ENCODE measurements at regions not wholly inside any gene's neighbourhood (a gene's known extent, or its start where the extent isn't known, plus 50 kb on each side); places are given as distances from the start of the nearest gene placed in this dataset.

- 5% methylated on average over 27 of the region's 33 CpGs for WGBS (ENCODE audit: insufficient coverage, low coverage, missing lambda C conversion rate)
- ChIA-PET CTCF (ENCODE audit: low intra/inter-chr PET ratio) (no interaction called here), POLR2A (no interaction called here)
- Histone ChIP-seq H3K9me1 (ENCODE audit: control insufficient read depth, insufficient read depth, low read length) (no peaks in the 10 kb centered on the region), H3K36me3 (ENCODE audit: control insufficient read depth, insufficient read depth, low read length) (no peaks in the 10 kb centered on the region), H3K4me3 (no peak overlapping the region), H3K4me1 (replicated peaks in 1 of 2; ENCODE audit: control insufficient read depth in 2 of 2, insufficient read depth in 2 of 2, low read length in 2 of 2) (no peaks in the 10 kb centered on the region), H3K9ac (ENCODE audit: insufficient read depth in 1 of 2, low read depth in 2 of 2, low read length in 2 of 2) (no peak overlapping the region), H3K4me2 (ENCODE audit: insufficient read depth, low read length) (no peak overlapping the region), H4K20me1 (replicated peaks; ENCODE audit: control insufficient read depth, insufficient read depth, low read length) (no peaks in the 10 kb centered on the region), H3K9me3 (replicated peaks; ENCODE audit: control insufficient read depth, insufficient read depth, low read depth, low read length) (no peaks in the 10 kb centered on the region), H3K27me3 (ENCODE audit: control insufficient read depth in 2 of 2, insufficient read depth in 2 of 2, low read length in 2 of 2) (no peaks in the 10 kb centered on the region), H3K27ac (ENCODE audit: extremely low read depth, low read depth, low read length) (no peak overlapping the region), H2AFZ (ENCODE audit: low read depth, low read length) (no peak overlapping the region), H3K79me2 (ENCODE audit: control insufficient read depth, insufficient read depth, low read length) (no peaks in the 10 kb centered on the region)
- DNase-seq (ENCODE audit: extremely low read depth in 1 of 4, low spot score in 3 of 4) (no peak), FAIRE-seq (no peak), ATAC-seq (no peak)
- no TSS peak for BruUV-seq (replicated peaks)
- intact Hi-C loops (cut with micrococcal nuclease) = no loop called here
- TF ChIP-seq ZKSCAN3 (CRISPR knock-in tag; IDR thresholded peaks at IDR 0.05) = no peak
- in situ Hi-C loops (cut with MboI) = no loop called here
Observed at GRCh38 chr1:191025896-191026642, 548.4 kb upstream of the BRINP3 start.

GRCh38 chr1:191026828-191027227 is 549.2 kb upstream of the BRINP3 start:
- Histone ChIP-seq H3K9ac (ENCODE audit: insufficient read depth in 1 of 2, low read depth in 2 of 2, low read length in 2 of 2) (no peak overlapping the region), H3K4me3 (no peak overlapping the region), H3K4me2 (ENCODE audit: insufficient read depth, low read length) (no peak overlapping the region), H4K20me1 (replicated peaks; ENCODE audit: control insufficient read depth, insufficient read depth, low read length) (no peaks in the 10 kb centered on the region), H2AFZ (ENCODE audit: low read depth, low read length) (no peak overlapping the region), H3K27ac (ENCODE audit: extremely low read depth, low read depth, low read length) (no peak overlapping the region), H3K27me3 (ENCODE audit: control insufficient read depth in 2 of 2, insufficient read depth in 2 of 2, low read length in 2 of 2) (no peaks in the 10 kb centered on the region), H3K79me2 (ENCODE audit: control insufficient read depth, insufficient read depth, low read length) (no peaks in the 10 kb centered on the region), H3K9me1 (ENCODE audit: control insufficient read depth, insufficient read depth, low read length) (no peaks in the 10 kb centered on the region), H3K9me3 (replicated peaks; ENCODE audit: control insufficient read depth, insufficient read depth, low read depth, low read length) (no peaks in the 10 kb centered on the region), H3K4me1 (replicated peaks in 1 of 2; ENCODE audit: control insufficient read depth in 2 of 2, insufficient read depth in 2 of 2, low read length in 2 of 2) (no peaks in the 10 kb centered on the region), H3K36me3 (ENCODE audit: control insufficient read depth, insufficient read depth, low read length) (no peaks in the 10 kb centered on the region)
- 5% methylated on average over 5 of the region's 5 CpGs for WGBS (ENCODE audit: insufficient coverage, low coverage, missing lambda C conversion rate)
- ATAC-seq (no peak), FAIRE-seq (no peak), DNase-seq (ENCODE audit: extremely low read depth in 1 of 4, low spot score in 3 of 4) (no peak)
- TF ChIP-seq ZNF75A (CRISPR knock-in tag; IDR thresholded peaks at IDR 0.05) = no peak
- TF ChIP-seq MYBL2 (IDR thresholded peaks at IDR 0.05; ENCODE audit: low read depth) = no peak
- no peak for TF ChIP-seq MYBL2 (CRISPR knock-in tag; IDR thresholded peaks at IDR 0.05; ENCODE audit: borderline replicate concordance)
- TF ChIP-seq RBM34 (IDR thresholded peaks at IDR 0.05; ENCODE audit: borderline replicate concordance, insufficient read depth, low read length) = no peak
- TF ChIP-seq THRAP3 (IDR thresholded peaks at IDR 0.05; ENCODE audit: borderline replicate concordance) = no peak
- TF ChIP-seq ZNF212 (CRISPR knock-in tag; IDR thresholded peaks at IDR 0.05) = no peak
- TF ChIP-seq ZEB2 (IDR thresholded peaks at IDR 0.05) = no peak
- no peak for TF ChIP-seq KDM1A (IDR thresholded peaks at IDR 0.05)
- no peak for TF ChIP-seq TCF15 (CRISPR knock-in tag; IDR thresholded peaks at IDR 0.05)
- TF ChIP-seq CBX5 (IDR thresholded peaks at IDR 0.05; ENCODE audit: borderline replicate concordance, low read depth) = no peak
- TF ChIP-seq ZNF134 (CRISPR knock-in tag; conservative IDR thresholded peaks at IDR 0.05) = no peak
- TF ChIP-seq C11orf30 (IDR thresholded peaks at IDR 0.05; ENCODE audit: low read depth) = no peak
- no peak for TF ChIP-seq ZNF124 (CRISPR knock-in tag; IDR thresholded peaks at IDR 0.05)
- no peak for TF ChIP-seq ZNF561 (CRISPR knock-in tag; conservative IDR thresholded peaks at IDR 0.05)
- no peak for TF ChIP-seq ID3 (CRISPR knock-in tag; IDR thresholded peaks at IDR 0.05)
- TF ChIP-seq ID3 (tag; IDR thresholded peaks at IDR 0.05) = no peak
- TF ChIP-seq ZNF778 (CRISPR knock-in tag; IDR thresholded peaks at IDR 0.05) = no peak
- no TSS peak for BruUV-seq (replicated peaks)
- intact Hi-C loops (cut with micrococcal nuclease) (no loop called here), in situ Hi-C loops (cut with MboI) (no loop called here)
- ChIA-PET POLR2A (no interaction called here), CTCF (ENCODE audit: low intra/inter-chr PET ratio) (no interaction called here)
